ENCODE measurements at regions not wholly inside any gene's neighbourhood (a gene's known extent, or its start where the extent isn't known, plus 50 kb on each side); places are given as distances from the start of the nearest gene placed in this dataset.
"Not testable (repeated sequence)": the region's sequence is repeated elsewhere in the genome, so short reads cannot be mapped to it uniquely, and the experiment has no call there.

GRCh38 chr4:36601864-36602495 is 320.6 kb downstream of the DTHD1 start:
- DNase-seq (ENCODE audit: low read depth): no peak

GRCh38 chr4:36609661-36610060 is 328.2 kb downstream of the DTHD1 start:
- no peak for DNase-seq (ENCODE audit: low read depth)

- DNase-seq (ENCODE audit: low read depth): no peak
Measured at GRCh38 chr4:36610628-36611027, 329.2 kb downstream of the DTHD1 start.

- not testable (repeated sequence) for DNase-seq (ENCODE audit: low read depth)
Measured at GRCh38 chr4:36613142-36613541, 331.7 kb downstream of the DTHD1 start.

GRCh38 chr4:36614011-36614410 is 332.6 kb downstream of the DTHD1 start:
- no peak for DNase-seq (ENCODE audit: low read depth)

- DNase-seq (ENCODE audit: low read depth): no peak
Measured at GRCh38 chr4:36618102-36618501, 336.7 kb downstream of the DTHD1 start.

GRCh38 chr4:36624030-36624429 is 342.6 kb downstream of the DTHD1 start:
- DNase-seq (ENCODE audit: low read depth): no peak

GRCh38 chr4:36638273-36638811 is 356.9 kb downstream of the DTHD1 start:
- no peak for DNase-seq (ENCODE audit: low read depth)

GRCh38 chr4:36640876-36641275 is 359.5 kb downstream of the DTHD1 start:
- no peak for DNase-seq (ENCODE audit: low read depth)

GRCh38 chr4:36651253-36651652 is 369.8 kb downstream of the DTHD1 start:
- no peak for DNase-seq (ENCODE audit: low read depth)

GRCh38 chr4:36652857-36653256 is 371.4 kb downstream of the DTHD1 start:
- DNase-seq (ENCODE audit: low read depth): no peak

GRCh38 chr4:36665985-36666527 is 384.6 kb downstream of the DTHD1 start:
- DNase-seq (ENCODE audit: low read depth): no peak

- DNase-seq (ENCODE audit: low read depth): no peak
Measured at GRCh38 chr4:36675436-36675835, 394.0 kb downstream of the DTHD1 start.

- DNase-seq (ENCODE audit: low read depth): no peak
Measured at GRCh38 chr4:36676139-36677050, 395.0 kb downstream of the DTHD1 start.

GRCh38 chr4:36677112-36677511 is 395.7 kb downstream of the DTHD1 start:
- DNase-seq (ENCODE audit: low read depth): no peak

GRCh38 chr4:36677874-36678273 is 396.5 kb downstream of the DTHD1 start:
- DNase-seq (ENCODE audit: low read depth): no peak

GRCh38 chr4:36687681-36688080 is 406.3 kb downstream of the DTHD1 start:
- DNase-seq (ENCODE audit: low read depth): no peak

GRCh38 chr4:36692586-36692985 is 411.2 kb downstream of the DTHD1 start:
- no peak for DNase-seq (ENCODE audit: low read depth)

GRCh38 chr4:36702245-36702644 is 420.8 kb downstream of the DTHD1 start:
- no peak for DNase-seq (ENCODE audit: low read depth)

- DNase-seq (ENCODE audit: low read depth): no peak
Measured at GRCh38 chr4:36704289-36704688, 422.9 kb downstream of the DTHD1 start.

- no peak for DNase-seq (ENCODE audit: low read depth)
Measured at GRCh38 chr4:36709991-36710390, 428.6 kb downstream of the DTHD1 start.

- DNase-seq (ENCODE audit: low read depth): no peak
Measured at GRCh38 chr4:36712013-36712412, 430.6 kb downstream of the DTHD1 start.

GRCh38 chr4:36716874-36717273 is 435.5 kb downstream of the DTHD1 start:
- DNase-seq (ENCODE audit: low read depth): no peak

Measured in stimulated activated CD4-positive, alpha-beta T cell treated with anti-CD3 and anti-CD28 coated beads, Interleukin-2, amount 100 ng/mL, for 4 hours (primary cell).